ENCODE measurements at regions not wholly inside any gene's neighbourhood (a gene's known extent, or its start where the extent isn't known, plus 50 kb on each side); places are given as distances from the start of the nearest gene placed in this dataset.

DNA sequence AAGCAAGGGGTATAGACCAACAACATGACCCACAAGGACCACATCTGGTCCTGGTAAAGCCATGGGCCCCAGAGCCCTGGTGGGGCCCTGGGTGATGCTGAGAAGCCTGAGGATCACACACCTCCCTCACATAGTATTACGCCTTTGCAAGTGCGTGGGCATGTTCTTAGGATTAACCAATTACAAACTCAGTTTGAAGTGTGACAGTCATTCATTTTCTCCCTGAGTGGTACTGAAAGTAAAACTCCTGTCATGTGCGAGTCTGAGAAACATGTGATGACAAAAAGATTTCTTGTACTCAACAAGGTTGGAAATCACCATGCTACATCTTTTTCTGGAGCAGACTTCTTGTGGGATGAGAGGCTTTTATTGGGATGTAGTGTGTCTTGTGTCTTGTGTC lies 315.3 kb upstream of the DUSP10 start:
- H3K56ac ChIP-seq (replicated peaks; ENCODE audit: insufficient read length, low read depth, low read length): no peak overlapping the region
- ChIA-PET POLR2A (ENCODE audit: partially characterized antibody) (no interaction called here), CTCF (ENCODE audit: partially characterized antibody) (no interaction called here)
- H3K27me3 ChIP-seq (replicated peaks in 1 of 4; ENCODE audit: control insufficient read depth in 3 of 4, extremely low read depth in 1 of 4, insufficient read depth in 3 of 4, low read length in 3 of 4): no peaks in the 10 kb centered on the region
- H4K20me1 ChIP-seq (replicated peaks in 1 of 2; ENCODE audit: control insufficient read depth in 1 of 2, insufficient read depth in 2 of 2, low read length in 2 of 2): no peaks in the 10 kb centered on the region
- H3K4me1 ChIP-seq (replicated peaks in 1 of 4; ENCODE audit: control insufficient read depth in 3 of 4, insufficient read depth in 4 of 4, low read length in 3 of 4): no peaks in the 10 kb centered on the region
- no peak overlapping the region for H3K14ac ChIP-seq (ENCODE audit: insufficient read length)
- H3K79me1 ChIP-seq (ENCODE audit: low read depth, low read length): no peaks in the 10 kb centered on the region
- H2BK15ac ChIP-seq (ENCODE audit: low read length): no peak overlapping the region
- H3K4me3 ChIP-seq (ENCODE audit: extremely low read depth in 1 of 4, insufficient read depth in 2 of 4, low read depth in 3 of 4, low read length in 4 of 4): no peak overlapping the region
- no peak overlapping the region for H3K18ac ChIP-seq (ENCODE audit: extremely low read depth, low read length)
- H4K8ac ChIP-seq (ENCODE audit: extremely low read depth, insufficient read depth, low read length): no peak overlapping the region
- WGBS, 2 experiments (ENCODE audit: extremely low coverage in 1 of 2, insufficient coverage in 1 of 2, insufficient read length in 1 of 2, insufficient replicate concordance in 2 of 2, low coverage in 1 of 2, low lambda C conversion rate in 2 of 2, missing lambda C conversion rate in 1 of 2): 92% methylated on average over 3 of the region's 3 CpGs; no CpG with 5 or more reads in 1 of the 2 experiments
- no peak for TF ChIP-seq POU5F1 (IDR thresholded peaks at IDR 0.05; ENCODE audit: low read depth, low read length)
- no peak for TF ChIP-seq KDM4A (IDR thresholded peaks at IDR 0.05; ENCODE audit: low read depth, low read length, severe bottlenecking)
- no peak for TF ChIP-seq HDAC6 (IDR thresholded peaks at IDR 0.05; ENCODE audit: low read depth, low read length)
- TF ChIP-seq GTF2F1 (IDR thresholded peaks at IDR 0.05; ENCODE audit: borderline replicate concordance, low read depth, low read length): no peak
- TF ChIP-seq SIX5 (IDR thresholded peaks at IDR 0.05; ENCODE audit: low read depth, low read length): no peak
- TF ChIP-seq, protein P1, sequence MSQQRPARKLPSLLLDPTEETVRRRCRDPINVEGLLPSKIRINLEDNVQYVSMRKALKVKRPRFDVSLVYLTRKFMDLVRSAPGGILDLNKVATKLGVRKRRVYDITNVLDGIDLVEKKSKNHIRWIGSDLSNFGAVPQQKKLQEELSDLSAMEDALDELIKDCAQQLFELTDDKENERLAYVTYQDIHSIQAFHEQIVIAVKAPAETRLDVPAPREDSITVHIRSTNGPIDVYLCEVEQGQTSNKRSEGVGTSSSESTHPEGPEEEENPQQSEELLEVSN (IDR thresholded peaks at IDR 0.05): no peak
- no peak for TF ChIP-seq TCF12 (IDR thresholded peaks at IDR 0.05; ENCODE audit: low read depth, low read length)
- no peak for TF ChIP-seq CHD1 (IDR thresholded peaks at IDR 0.05; ENCODE audit: low read depth, low read length)
- no peak overlapping the region for H2BK12ac ChIP-seq (ENCODE audit: low read depth, low read length)
- DNase-seq (ENCODE audit: low read depth in 1 of 2, low spot score in 2 of 2) (no peak), FAIRE-seq (no peak)
- no peak overlapping the region for H2BK120ac ChIP-seq (replicated peaks; ENCODE audit: low read depth, low read length)
- no peak overlapping the region for H2AFZ ChIP-seq (ENCODE audit: low read length)
- H3K79me2 ChIP-seq (ENCODE audit: control insufficient read depth in 1 of 2, insufficient read depth in 2 of 2, low read length in 2 of 2): no peaks in the 10 kb centered on the region
- H3K23me2 ChIP-seq (ENCODE audit: low read depth, low read length): no peaks in the 10 kb centered on the region
- no peaks in the 10 kb centered on the region for H3K9me3 ChIP-seq (ENCODE audit: insufficient read depth in 2 of 2, low read depth in 1 of 2, low read length in 1 of 2)
- no peak overlapping the region for H2BK5ac ChIP-seq (ENCODE audit: low read depth, low read length)
- no peak overlapping the region for H3K23ac ChIP-seq (ENCODE audit: insufficient read length)
- H3K4ac ChIP-seq (replicated peaks; ENCODE audit: insufficient read length, low read depth, low read length): no peak overlapping the region
- no peak overlapping the region for H3K9ac ChIP-seq (replicated peaks in 1 of 4; ENCODE audit: extremely low read depth in 1 of 4, low read depth in 3 of 4, low read length in 3 of 4)
- H4K5ac ChIP-seq (ENCODE audit: insufficient read length, low read depth, low read length): no peak overlapping the region
- no peak overlapping the region for H4K91ac ChIP-seq (replicated peaks; ENCODE audit: insufficient read length, low read length)
- no peak overlapping the region for H3K27ac ChIP-seq (ENCODE audit: low read depth, low read length)
- no peak overlapping the region for H2AK5ac ChIP-seq (ENCODE audit: low read depth, low read length)
- H3K36me3 ChIP-seq (ENCODE audit: control insufficient read depth in 2 of 4, insufficient read depth in 4 of 4, low read length in 3 of 4): no peaks in the 10 kb centered on the region
- no peak overlapping the region for H3K4me2 ChIP-seq (ENCODE audit: insufficient read depth in 1 of 2, low read depth in 2 of 2, low read length in 2 of 2)
- no peak overlapping the region for H2BK20ac ChIP-seq (ENCODE audit: low read length)

All from H1 (cell line).